SK-N-SH (cell line): ENCODE measurements at regions not wholly inside any gene's neighbourhood (a gene's known extent, or its start where the extent isn't known, plus 50 kb on each side); places are given as distances from the start of the nearest gene placed in this dataset.

ENCODE experiments used
- CTCF ChIA-PET: fragments of 300-600, 350-600 bp; formaldehyde crosslinking; extraction: SDS; loops from one replicate; lab custom pipeline; 2021; lab: Yijun Ruan, JAX
- POLR2A ChIA-PET: fragments of 350-600 bp; sonication (Branson Sonifier 250); formaldehyde crosslinking; extraction: SDS; loops from one replicate; lab custom pipeline; 2020; ENCODE audit warnings: antibody characterized with exemption, inconsistent platforms; lab: Yijun Ruan, JAX
- DNase-seq: peaks from one replicate; pipeline ENCODE4 v3.0.0; 2012
- H2AFZ ChIP-seq: fragments of 200-600 bp; sonication (generic); 2 replicates; pipeline ENCODE4 v1.8.1; 2016; ENCODE audit warnings: antibody characterized with exemption, mild to moderate bottlenecking, low read depth
- H3F3A ChIP-seq: fragments of 200-600 bp; sonication (generic); replicated peaks from 2 replicates; pipeline ENCODE3; 2016; ENCODE audit warnings: antibody characterized with exemption, mild to moderate bottlenecking; ENCODE audit not compliant: insufficient read depth
- H3K27ac ChIP-seq, 2 experiments: fragments of 200-500 bp in 1 of 2; fragments of 200-600 bp in 1 of 2; sonication (Bioruptor generic) in 1 of 2; sonication (generic), shearing (Covaris generic) in 1 of 2; 2 replicates each; pipeline versions ENCODE4 v1.5.1 to v1.6.1; 2014 to 2016; ENCODE audit warnings: low read depth in 2 of 2, inconsistent platforms in 1 of 2, low read length in 1 of 2, mild to moderate bottlenecking in 1 of 2, mixed read lengths in 1 of 2
- H3K27me3 ChIP-seq: fragments of 200-600 bp; sonication (generic), shearing (Covaris generic); 2 replicates; pipeline ENCODE4 v1.6.1; 2016; ENCODE audit warnings: mixed run types; ENCODE audit not compliant: insufficient read depth
- H3K36me3 ChIP-seq, 2 experiments: fragments of 200-500 bp in 1 of 2; fragments of 200-600 bp in 1 of 2; sonication (Bioruptor generic) in 1 of 2; sonication (generic) in 1 of 2; replicated peaks in 1 of 2; 2 replicates each; pipeline versions ENCODE3 to v1.5.1; 2014 to 2016; ENCODE audit warnings: low read length in 1 of 2, mild to moderate bottlenecking in 1 of 2; ENCODE audit not compliant: insufficient read depth in 2 of 2, control insufficient read depth in 1 of 2
- H3K4me1 ChIP-seq, 2 experiments: fragments of 200-500 bp in 1 of 2; fragments of 200-600 bp in 1 of 2; sonication (Bioruptor generic) in 1 of 2; sonication (generic), shearing (Covaris generic) in 1 of 2; 2 replicates each; pipeline versions ENCODE4 v1.5.1 to v1.6.1; 2014 to 2016; ENCODE audit warnings: low read depth in 1 of 2, low read length in 1 of 2, mixed run types in 1 of 2; ENCODE audit not compliant: insufficient read depth in 2 of 2, control insufficient read depth in 1 of 2
- H3K4me2 ChIP-seq: fragments of 200-600 bp; sonication (generic), shearing (Covaris generic); 2 replicates; pipeline ENCODE4 v1.6.1; 2017; ENCODE audit warnings: mixed run types
- H3K4me3 ChIP-seq, 2 experiments: fragments of 200-500 bp in 1 of 2; fragments of 200-600 bp in 1 of 2; sonication (Bioruptor generic) in 1 of 2; sonication (generic), shearing (Covaris generic) in 1 of 2; 2 replicates each; pipeline versions ENCODE4 v1.5.1 to v1.8.1; 2014 to 2016; ENCODE audit warnings: low read depth in 2 of 2, inconsistent platforms in 1 of 2, low read length in 1 of 2, mild to moderate bottlenecking in 1 of 2, mixed read lengths in 1 of 2, moderate library complexity in 1 of 2
- H3K79me2 ChIP-seq: fragments of 200-600 bp; sonication (generic); 2 replicates; pipeline ENCODE4 v1.8.1; 2017; ENCODE audit warnings: mild to moderate bottlenecking; ENCODE audit not compliant: insufficient read depth
- H3K9ac ChIP-seq: fragments of 200-600 bp; sonication (generic); 2 replicates; pipeline ENCODE4 v1.6.1; 2017; ENCODE audit warnings: mixed run types
- H3K9me2 ChIP-seq: fragments of 200-600 bp; sonication (generic); 2 replicates; pipeline ENCODE4 v1.6.1; 2017; ENCODE audit warnings: mixed run types
- H3K9me3 ChIP-seq: fragments of 200-600 bp; sonication (generic); 2 replicates; pipeline ENCODE4 v1.6.1; 2017; ENCODE audit warnings: mixed run types, mild to moderate bottlenecking, moderate library complexity
- H4K20me1 ChIP-seq: fragments of 200-600 bp; sonication (generic); 2 replicates; pipeline ENCODE4 v1.6.1; 2017; ENCODE audit warnings: mild to moderate bottlenecking, mixed run types; ENCODE audit not compliant: insufficient read depth
- CTCF ChIP-seq: fragments of 200-600 bp; sonication (generic); IDR thresholded peaks from 2 replicates; pipeline ENCODE4 v1.6.1; 2017; ENCODE audit warnings: antibody characterized with exemption, mild to moderate bottlenecking, moderate library complexity
- ELF1 ChIP-seq: IDR thresholded peaks from 2 replicates; pipeline ENCODE4 v1.4.0; 2012
- EZH2phosphoT487 ChIP-seq: fragments of 200-600 bp; sonication (generic); IDR thresholded peaks from 2 replicates; pipeline ENCODE4 v1.6.1; 2017; ENCODE audit warnings: low read depth, mixed run types, mild to moderate bottlenecking, antibody characterized with exemption, moderate library complexity, borderline replicate concordance
- GATA2 ChIP-seq: sonication (generic); formaldehyde crosslinking; IDR thresholded peaks from 2 replicates; pipeline ENCODE4 v1.5.0; 2020; ENCODE audit warnings: mild to moderate bottlenecking, missing genetic modification reagents
- MAX ChIP-seq: IDR thresholded peaks from 2 replicates; pipeline ENCODE4 v1.4.0; 2012; ENCODE audit warnings: low read depth
- MEF2A ChIP-seq: IDR thresholded peaks from 2 replicates; pipeline ENCODE4 v1.4.0; 2012; ENCODE audit warnings: low read depth, borderline replicate concordance
- MXI1 ChIP-seq: IDR thresholded peaks from 2 replicates; pipeline ENCODE4 v1.6.1; 2012; ENCODE audit warnings: mild to moderate bottlenecking, low read depth, low read length, improper control_type of control experiment
- NFIC ChIP-seq: IDR thresholded peaks from 2 replicates; pipeline ENCODE4 v1.4.0; 2012; ENCODE audit warnings: borderline replicate concordance
- POLR2AphosphoS5 ChIP-seq: IDR thresholded peaks from 2 replicates; pipeline ENCODE4 v1.6.1; 2012; ENCODE audit warnings: low read depth, low read length
- RCOR1 ChIP-seq: fragments of 150-350 bp; IDR thresholded peaks from 2 replicates; pipeline ENCODE4 v1.6.1; 2017; ENCODE audit warnings: antibody characterized with exemption, low read length
- TAF1 ChIP-seq: IDR thresholded peaks from 2 replicates; pipeline ENCODE4 v1.6.1; 2012; ENCODE audit warnings: low read depth, mild to moderate bottlenecking, low read length, moderate library complexity, borderline replicate concordance
- WGBS: methylation state at CpG from one replicate; pipeline ENCODE4 v1.1.6; 2017; ENCODE audit warnings: low lambda C conversion rate; 5-methylcytosine and 5-hydroxymethylcytosine counted together

GRCh38 chr12:43648636-43649035, 96.6 kb upstream of the ADAMTS20 start:
- Histone ChIP-seq H3K79me2 (no peaks in the 10 kb centered on the region), H3K27me3 (no peaks in the 10 kb centered on the region), H3K4me2 (no peak overlapping the region), H3K36me3 (no peaks in the 10 kb centered on the region), H3K27ac (no peak overlapping the region), H3F3A (no peaks in the 10 kb centered on the region), H4K20me1 (no peaks in the 10 kb centered on the region), H3K9ac (no peak overlapping the region), H3K4me3 (no peak overlapping the region), H3K9me3 (no peaks in the 10 kb centered on the region), H3K9me2 (no peaks in the 10 kb centered on the region), H2AFZ (no peak overlapping the region), H3K4me1 (no peaks in the 10 kb centered on the region)
- no peak for DNase-seq
- CTCF ChIA-PET = no interaction called here
- no peak for TF ChIP-seq MAX
- POLR2A ChIA-PET = no interaction called here
- 19% methylated on average over 2 of the region's 2 CpGs for WGBS

- H3K4me1 ChIP-seq = no peaks in the 10 kb centered on the region
- no peak overlapping the region for H3K27ac ChIP-seq
- H4K20me1 ChIP-seq = no peaks in the 10 kb centered on the region
- no peak overlapping the region for H3K4me2 ChIP-seq
- no peaks in the 10 kb centered on the region for H3K27me3 ChIP-seq
- H3K4me3 ChIP-seq = no peak overlapping the region
- CTCF ChIA-PET = no interaction called here
- no peaks in the 10 kb centered on the region for H3F3A ChIP-seq
- no peaks in the 10 kb centered on the region for H3K9me3 ChIP-seq
- no peak for DNase-seq
- no peak for TF ChIP-seq RCOR1
- TF ChIP-seq POLR2AphosphoS5 = no peak
- no peak for TF ChIP-seq MXI1
- no peak for TF ChIP-seq CTCF
- no peak for TF ChIP-seq NFIC
- no peak for TF ChIP-seq ELF1
- TF ChIP-seq GATA2 (CRISPR knock-in tag) = no peak
- TF ChIP-seq TAF1 = no peak
- no peak for TF ChIP-seq EZH2phosphoT487
- no peak for TF ChIP-seq MEF2A
- TF ChIP-seq, all 33 proteins: peak for 0
- no peak overlapping the region for H2AFZ ChIP-seq
- no peaks in the 10 kb centered on the region for H3K9me2 ChIP-seq
- H3K36me3 ChIP-seq = no peaks in the 10 kb centered on the region
- H3K79me2 ChIP-seq = no peaks in the 10 kb centered on the region
- POLR2A ChIA-PET = no interaction called here
- H3K9ac ChIP-seq = no peak overlapping the region
- 10% methylated on average over 4 of the region's 4 CpGs for WGBS
These were observed 86.8 kb upstream of the ADAMTS20 start for GRCh38 chr12:43638806-43639205.
